Left lung (tissue), 4 donors: ENCODE measurements at regions not wholly inside any gene's neighbourhood (a gene's known extent, or its start where the extent isn't known, plus 50 kb on each side); places are given as distances from the start of the nearest gene placed in this dataset.

Experiments used
- ATAC-seq: fragments of 200-7000 bp; cut with Tn5 transposase; one replicate; pipeline ENCODE4 v1.9.1; 2020; ENCODE audit warnings: moderate library complexity
- DNase-seq, 4 donors: peaks; one replicate each; pipeline ENCODE4 v3.0.0-alpha.2; 2013 to 2020
- H3K27ac ChIP-seq, 2 donors: fragments of 200-600 bp; sonication (generic) in 1 of 2; one replicate each; pipeline versions ENCODE4 v1.5.0 to v1.8.0; 2020 to 2021
- H3K27me3 ChIP-seq, 2 donors: fragments of 200-600 bp; sonication (generic) in 1 of 2; one replicate each; pipeline versions ENCODE4 v1.5.0 to v1.8.0; 2020 to 2021
- H3K36me3 ChIP-seq, 2 donors: fragments of 200-600 bp; sonication (generic) in 1 of 2; one replicate each; pipeline versions ENCODE4 v1.5.0 to v1.8.0; 2020 to 2021
- H3K4me1 ChIP-seq, 2 donors: fragments of 200-600 bp; one replicate each; pipeline ENCODE4 v1.8.0; 2021
- H3K4me3 ChIP-seq, 2 donors: fragments of 200-600 bp; sonication (generic) in 1 of 2; one replicate each; pipeline versions ENCODE4 v1.5.0 to v1.8.0; 2020 to 2021; ENCODE audit warnings: mild to moderate bottlenecking in 1 of 2
- H3K9me3 ChIP-seq, 2 donors: fragments of 200-600 bp; sonication (generic) in 1 of 2; one replicate each; pipeline versions ENCODE4 v1.5.0 to v1.8.0; 2020 to 2021
- intact Hi-C, 2 donors: fragments of 100-400 bp; cut with DNase I; formaldehyde crosslinking; loops; one replicate each; pipeline versions ENCODE4 v1.11.2 to v1.14.2; 2022
- TF ChIP-seq, protein P1 (sequence below), 2 donors: fragments of 200-600 bp; sonication (generic) in 1 of 2; IDR thresholded peaks; one replicate each; pipeline versions ENCODE4 v1.5.0 to v1.8.0; 2021; ENCODE audit warnings: antibody characterized with exemption in 2 of 2
- donor health status: DM: no; HTN: yes; CAD: no.
- donor health status: DM: no; HTN: no; CAD: no.

DNA sequence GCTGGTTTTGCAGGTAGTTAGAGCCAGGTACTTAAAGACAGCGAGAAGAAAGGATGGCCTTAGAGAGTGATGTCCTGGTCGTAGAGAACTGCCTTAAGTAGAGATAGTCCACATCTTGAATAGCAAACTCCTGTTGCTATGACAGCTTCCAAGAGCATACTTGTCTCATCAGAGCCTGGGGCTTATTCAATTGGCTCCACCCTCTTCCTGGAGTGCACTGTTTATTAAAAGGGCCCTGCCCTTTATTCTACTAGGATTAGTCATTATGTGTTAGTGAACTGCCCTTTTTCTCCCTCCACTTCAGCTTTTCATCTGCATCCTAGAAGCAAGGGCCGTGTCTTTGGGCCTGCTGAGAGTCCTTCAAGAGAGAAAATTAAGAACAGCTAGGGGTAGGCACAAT lies 94.5 kb upstream of the EOLA2 start:
- Histone ChIP-seq H3K4me1 (no peaks in the 10 kb centered on the region), H3K4me3 (no peak overlapping the region), H3K27ac (no peak overlapping the region), H3K27me3 (no peaks in the 10 kb centered on the region), H3K36me3 (no peaks in the 10 kb centered on the region), H3K9me3 (peaks cover 0 to 4% of the 10 kb centered on the region in 2 donors)
- TF ChIP-seq, protein P1, sequence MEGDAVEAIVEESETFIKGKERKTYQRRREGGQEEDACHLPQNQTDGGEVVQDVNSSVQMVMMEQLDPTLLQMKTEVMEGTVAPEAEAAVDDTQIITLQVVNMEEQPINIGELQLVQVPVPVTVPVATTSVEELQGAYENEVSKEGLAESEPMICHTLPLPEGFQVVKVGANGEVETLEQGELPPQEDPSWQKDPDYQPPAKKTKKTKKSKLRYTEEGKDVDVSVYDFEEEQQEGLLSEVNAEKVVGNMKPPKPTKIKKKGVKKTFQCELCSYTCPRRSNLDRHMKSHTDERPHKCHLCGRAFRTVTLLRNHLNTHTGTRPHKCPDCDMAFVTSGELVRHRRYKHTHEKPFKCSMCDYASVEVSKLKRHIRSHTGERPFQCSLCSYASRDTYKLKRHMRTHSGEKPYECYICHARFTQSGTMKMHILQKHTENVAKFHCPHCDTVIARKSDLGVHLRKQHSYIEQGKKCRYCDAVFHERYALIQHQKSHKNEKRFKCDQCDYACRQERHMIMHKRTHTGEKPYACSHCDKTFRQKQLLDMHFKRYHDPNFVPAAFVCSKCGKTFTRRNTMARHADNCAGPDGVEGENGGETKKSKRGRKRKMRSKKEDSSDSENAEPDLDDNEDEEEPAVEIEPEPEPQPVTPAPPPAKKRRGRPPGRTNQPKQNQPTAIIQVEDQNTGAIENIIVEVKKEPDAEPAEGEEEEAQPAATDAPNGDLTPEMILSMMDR (IDR thresholded peaks at IDR 0.05), result no peak
- intact Hi-C loops, result no loop called here
- DNase-seq (no peak), ATAC-seq (peak; percentile 85)

DNA sequence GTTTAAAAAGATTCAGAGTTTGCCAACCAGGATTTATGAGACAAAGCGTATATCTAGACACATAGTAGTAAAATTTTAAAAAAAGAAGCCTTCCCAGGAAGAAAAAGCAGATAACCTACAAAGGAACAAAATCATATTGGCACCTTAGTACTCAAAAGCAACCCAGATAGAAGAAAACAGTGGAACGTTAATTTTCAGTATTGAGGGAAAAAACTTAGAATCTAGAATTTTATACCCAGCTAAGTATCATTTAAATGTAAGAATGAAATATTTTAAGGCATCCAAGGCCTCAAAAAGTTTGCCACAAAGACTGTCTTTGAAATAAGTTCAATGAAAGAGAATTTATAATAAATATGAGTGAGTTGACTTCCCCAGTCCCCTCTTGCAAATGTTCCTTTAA lies 96.5 kb upstream of the EOLA2 start:
- TF ChIP-seq, protein P1 (IDR thresholded peaks at IDR 0.05), result no peak
- DNase-seq (no peak), ATAC-seq (no peak)
- intact Hi-C loops, result no loop called here
- no peak overlapping the region for H3K4me3 ChIP-seq
- H3K27ac ChIP-seq, result no peak overlapping the region
- no peaks in the 10 kb centered on the region for H3K27me3 ChIP-seq
- peaks cover 0 to 4% of the 10 kb centered on the region in 2 donors for H3K9me3 ChIP-seq
- no peaks in the 10 kb centered on the region for H3K36me3 ChIP-seq
- H3K4me1 ChIP-seq, result no peaks in the 10 kb centered on the region

DNA sequence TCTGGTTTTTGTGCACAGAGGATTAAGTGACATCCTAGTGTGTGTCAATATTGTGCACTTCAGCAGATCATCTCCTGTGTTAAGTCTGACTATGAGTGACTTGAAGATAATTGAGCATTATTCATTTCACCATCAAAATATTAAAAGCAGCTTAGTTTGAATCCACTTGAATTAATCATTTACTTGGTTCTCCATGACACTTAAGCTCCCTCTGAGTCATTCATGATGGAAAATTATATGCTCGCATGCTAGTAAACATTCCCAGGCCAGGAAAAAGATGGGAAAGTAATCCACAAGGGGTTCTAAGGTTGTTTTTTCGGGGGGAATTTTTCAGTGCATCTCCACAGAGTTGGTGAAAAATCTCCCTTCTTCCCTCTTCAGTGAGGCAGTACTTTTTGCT lies 97.2 kb upstream of the EOLA2 start:
- ATAC-seq (no peak), DNase-seq (no peak)
- H3K27me3 ChIP-seq, result no peaks in the 10 kb centered on the region
- H3K9me3 ChIP-seq, result peaks cover 0 to 4% of the 10 kb centered on the region in 2 donors
- H3K36me3 ChIP-seq, result no peaks in the 10 kb centered on the region
- TF ChIP-seq, protein P1 (IDR thresholded peaks at IDR 0.05), result no peak
- intact Hi-C loops, result no loop called here
- H3K4me1 ChIP-seq, result no peaks in the 10 kb centered on the region
- H3K27ac ChIP-seq, result no peak overlapping the region
- no peak overlapping the region for H3K4me3 ChIP-seq

DNA sequence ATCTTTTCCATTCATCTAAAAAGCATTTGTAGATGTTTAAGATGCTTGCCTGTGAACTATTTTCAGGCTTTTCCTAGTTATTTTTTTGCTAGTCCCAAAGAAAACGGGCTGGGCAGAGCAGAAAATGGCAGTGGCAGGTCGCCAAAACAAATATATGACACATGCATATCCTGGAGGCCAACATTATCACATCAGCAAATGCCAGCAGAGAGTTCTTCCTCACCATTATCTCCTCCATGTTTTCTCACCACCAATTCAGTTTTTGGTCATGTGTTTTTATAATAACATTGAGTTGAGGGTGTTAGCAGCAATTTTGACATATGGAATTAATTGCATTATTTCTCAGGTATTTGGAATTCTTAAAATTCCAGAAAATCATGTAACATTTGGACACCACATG lies 97.9 kb upstream of the EOLA2 start:
- TF ChIP-seq, protein P1 (IDR thresholded peaks at IDR 0.05), result no peak
- intact Hi-C loops, result no loop called here
- Histone ChIP-seq H3K9me3 (peaks cover 0 to 4% of the 10 kb centered on the region in 2 donors), H3K27ac (no peak overlapping the region), H3K36me3 (no peaks in the 10 kb centered on the region), H3K4me1 (no peaks in the 10 kb centered on the region), H3K27me3 (no peaks in the 10 kb centered on the region), H3K4me3 (no peak overlapping the region)
- DNase-seq (no peak), ATAC-seq (no peak)

DNA sequence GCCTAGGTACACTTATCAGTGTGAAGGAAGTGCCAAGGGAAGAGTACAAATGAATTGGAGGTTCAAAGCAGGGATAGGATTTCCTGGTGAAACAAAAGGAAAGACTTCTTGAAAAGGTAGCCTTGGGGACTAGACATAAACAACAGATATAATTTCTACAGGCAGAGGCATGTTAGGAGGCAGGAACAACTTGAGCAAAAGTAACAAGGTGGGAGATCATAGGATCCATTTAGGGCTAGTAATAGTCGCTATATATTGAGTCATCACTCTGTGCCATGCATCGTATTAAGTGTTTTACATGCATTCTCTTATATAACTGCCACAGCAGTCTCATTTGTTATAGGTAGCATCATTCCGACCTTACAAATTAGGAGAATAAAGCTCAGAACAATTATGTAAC lies 98.3 kb upstream of the EOLA2 start:
- TF ChIP-seq, protein P1 (IDR thresholded peaks at IDR 0.05), result no peak
- Histone ChIP-seq H3K27me3 (no peaks in the 10 kb centered on the region), H3K4me3 (no peak overlapping the region), H3K4me1 (no peaks in the 10 kb centered on the region), H3K27ac (no peak overlapping the region), H3K36me3 (no peaks in the 10 kb centered on the region), H3K9me3 (peaks cover 0 to 4% of the 10 kb centered on the region in 2 donors)
- ATAC-seq (no peak), DNase-seq (no peak)
- intact Hi-C loops, result no loop called here
